BJ (cell line): ENCODE measurements at regions not wholly inside any gene's neighbourhood (a gene's known extent, or its start where the extent isn't known, plus 50 kb on each side); places are given as distances from the start of the nearest gene placed in this dataset.

Source experiments
- CTCF ChIA-PET: fragments of 350-600 bp; formaldehyde crosslinking; extraction: SDS; loops from one replicate; lab custom pipeline; 2021; ENCODE audit warnings: antibody characterized with exemption, inconsistent platforms; lab: Yijun Ruan, JAX
- POLR2A ChIA-PET: fragments of 300-600 bp; sonication (Branson Sonifier 250); formaldehyde crosslinking; extraction: SDS; loops from one replicate; lab custom pipeline; 2021; ENCODE audit warnings: antibody characterized with exemption; lab: Charles Lee
- DNase-seq: peaks from one replicate; pipeline ENCODE4 v3.0.0-alpha.2; 2011; ENCODE audit warnings: low read depth
- H3K27me3 ChIP-seq: 2 replicates; pipeline ENCODE4 v1.6.0; 2011; ENCODE audit warnings: low read length; ENCODE audit not compliant: control insufficient read depth, insufficient read depth
- H3K36me3 ChIP-seq: 2 replicates; pipeline ENCODE4 v1.5.1; 2011; ENCODE audit warnings: low read length; ENCODE audit not compliant: control insufficient read depth, insufficient read depth
- H3K4me3 ChIP-seq: 2 replicates; pipeline ENCODE4 v1.5.1; 2011; ENCODE audit warnings: low read depth, mild to moderate bottlenecking, control low read depth, low read length
- CTCF ChIP-seq: IDR thresholded peaks from 2 replicates; pipeline ENCODE4 v1.5.1; 2011; ENCODE audit warnings: low read depth, mild to moderate bottlenecking, control low read depth, inconsistent platforms, low read length, moderate library complexity; ENCODE audit not compliant: insufficient read depth

- TF ChIP-seq CTCF = no peak
- ChIA-PET POLR2A (no interaction called here), CTCF (no interaction called here)
- no peaks in the 10 kb centered on the region for H3K36me3 ChIP-seq
- H3K4me3 ChIP-seq = no peak overlapping the region
- H3K27me3 ChIP-seq = no peaks in the 10 kb centered on the region
- no peak for DNase-seq
Observed at GRCh38 chr13:91284335-91284734, 63.2 kb upstream of the MIR17HG start.

GRCh38 chr13:91286317-91286716 lies 61.2 kb upstream of the MIR17HG start:
- H3K36me3 ChIP-seq = no peaks in the 10 kb centered on the region
- POLR2A ChIA-PET = no interaction called here
- CTCF ChIA-PET = no interaction called here
- no peak for DNase-seq
- H3K4me3 ChIP-seq = no peak overlapping the region
- no peaks in the 10 kb centered on the region for H3K27me3 ChIP-seq
- TF ChIP-seq CTCF = no peak

GRCh38 chr13:91291078-91291477 lies 56.4 kb upstream of the MIR17HG start:
- POLR2A ChIA-PET = no interaction called here
- H3K36me3 ChIP-seq = no peaks in the 10 kb centered on the region
- CTCF ChIA-PET = no interaction called here
- no peak for TF ChIP-seq CTCF
- no peaks in the 10 kb centered on the region for H3K27me3 ChIP-seq
- no peak for DNase-seq
- no peak overlapping the region for H3K4me3 ChIP-seq

GRCh38 chr13:91292630-91293221 lies 54.8 kb upstream of the MIR17HG start:
- no peak for DNase-seq
- H3K27me3 ChIP-seq = no peaks in the 10 kb centered on the region
- H3K36me3 ChIP-seq = no peaks in the 10 kb centered on the region
- TF ChIP-seq CTCF = no peak
- CTCF ChIA-PET = no interaction called here
- no peak overlapping the region for H3K4me3 ChIP-seq
- POLR2A ChIA-PET = no interaction called here

- Histone ChIP-seq H3K4me3 (no peak overlapping the region), H3K36me3 (no peaks in the 10 kb centered on the region), H3K27me3 (no peaks in the 10 kb centered on the region)
- no peak for TF ChIP-seq CTCF
- no peak for DNase-seq
- ChIA-PET POLR2A (no interaction called here), CTCF (no interaction called here)
Observed at GRCh38 chr13:91295712-91296410, 51.6 kb upstream of the MIR17HG start.
